GM23248 (cell line): ENCODE measurements at regions not wholly inside any gene's neighbourhood (a gene's known extent, or its start where the extent isn't known, plus 50 kb on each side); places are given as distances from the start of the nearest gene placed in this dataset.

ENCODE experiments used
- DNase-seq: peaks from one replicate; pipeline ENCODE4 v3.0.0-alpha.2; 2015
- H2AFZ ChIP-seq: fragments of 200-600 bp; sonication (generic); 2 replicates; pipeline ENCODE4 v1.6.1; 2016; ENCODE audit warnings: antibody characterized with exemption
- H3F3A ChIP-seq: fragments of 200-600 bp; sonication (generic); 2 replicates; pipeline ENCODE4 v1.6.1; 2016; ENCODE audit warnings: mild to moderate bottlenecking, antibody characterized with exemption, mixed run types; ENCODE audit not compliant: insufficient read depth
- H3K27ac ChIP-seq: fragments of 200-600 bp; sonication (generic); 2 replicates; pipeline ENCODE4 v1.5.1; 2016; ENCODE audit warnings: mild to moderate bottlenecking
- H3K27me3 ChIP-seq: fragments of 200-600 bp; sonication (generic); replicated peaks from 2 replicates; pipeline ENCODE4 v1.6.1; 2016; ENCODE audit warnings: mild to moderate bottlenecking; ENCODE audit not compliant: insufficient read depth
- H3K36me3 ChIP-seq: fragments of 200-600 bp; sonication (generic); 2 replicates; pipeline ENCODE4 v1.6.1; 2016; ENCODE audit warnings: low read depth, mild to moderate bottlenecking
- H3K4me1 ChIP-seq: fragments of 200-600 bp; sonication (generic); 2 replicates; pipeline ENCODE4 v1.6.1; 2016; ENCODE audit warnings: mild to moderate bottlenecking; ENCODE audit not compliant: insufficient read depth
- H3K4me2 ChIP-seq: fragments of 200-600 bp; sonication (generic); one replicate; pipeline ENCODE4 v1.6.1; 2016; ENCODE audit warnings: mild to moderate bottlenecking; ENCODE audit not compliant: unreplicated experiment
- H3K4me3 ChIP-seq: fragments of 200-600 bp; sonication (generic); 2 replicates; pipeline ENCODE4 v1.5.1; 2016; ENCODE audit warnings: mild to moderate bottlenecking
- H3K79me2 ChIP-seq: fragments of 200-600 bp; sonication (generic); 2 replicates; pipeline ENCODE4 v1.6.1; 2016; ENCODE audit warnings: mild to moderate bottlenecking; ENCODE audit not compliant: insufficient read depth
- H3K9ac ChIP-seq: fragments of 200-600 bp; sonication (generic); 2 replicates; pipeline ENCODE4 v1.6.1; 2016; ENCODE audit warnings: mild to moderate bottlenecking
- H3K9me2 ChIP-seq: fragments of 200-600 bp; sonication (generic); 2 replicates; pipeline ENCODE4 v1.6.1; 2016; ENCODE audit warnings: mixed run types, mild to moderate bottlenecking, moderate library complexity; ENCODE audit not compliant: insufficient read depth
- H3K9me3 ChIP-seq: fragments of 200-600 bp; sonication (generic); one replicate; pipeline ENCODE4 v1.6.1; 2017; ENCODE audit warnings: low read depth
- H4K20me1 ChIP-seq: fragments of 200-600 bp; sonication (generic); 2 replicates; pipeline ENCODE4 v1.6.0; 2016; ENCODE audit not compliant: insufficient read depth
- EZH2 ChIP-seq: fragments of 200-600 bp; sonication (generic); IDR thresholded peaks from 2 replicates; pipeline ENCODE4 v1.6.1; 2018; ENCODE audit warnings: antibody characterized with exemption, mild to moderate bottlenecking; ENCODE audit not compliant: insufficient read depth, poor library complexity, severe bottlenecking
- EZH2phosphoT487 ChIP-seq: fragments of 200-600 bp; sonication (generic); IDR thresholded peaks from 2 replicates; pipeline ENCODE4 v1.6.1; 2018; ENCODE audit warnings: antibody characterized with exemption, moderate library complexity, mild to moderate bottlenecking, low read depth; ENCODE audit not compliant: insufficient read depth
- WGBS, 2 experiments: methylation state at CpG; one replicate each; pipeline ENCODE4 v1.1.6; 2015 to 2017; ENCODE audit warnings: low lambda C conversion rate in 2 of 2, low coverage in 1 of 2; ENCODE audit errors: missing lambda C conversion rate in 2 of 2; 5-methylcytosine and 5-hydroxymethylcytosine counted together
- in situ Hi-C: fragments of 300-500 bp; cut with MboI; formaldehyde crosslinking; loops from 2 replicates; pipeline ENCODE4 v1.15.0; 2020

- Histone ChIP-seq H3K9me2 (no peaks in the 10 kb centered on the region), H3K4me3 (no peak overlapping the region), H3K4me1 (peaks cover 18% of the 10 kb centered on the region), H3K36me3 (no peaks in the 10 kb centered on the region), H3F3A (0 out of 2 replicates have a peak, but pooled peaks cover 8% of the 10 kb centered on the region), H2AFZ (no peak overlapping the region), H3K79me2 (no peaks in the 10 kb centered on the region), H3K9ac (no peak overlapping the region), H3K27ac (no peak overlapping the region), H3K27me3 (no peaks in the 10 kb centered on the region), H3K9me3 (no peaks in the 10 kb centered on the region), H3K4me2 (peak overlapping the region; percentile 62), H4K20me1 (no peaks in the 10 kb centered on the region)
- WGBS, 2 experiments, result 50 to 51% methylated on average over 2 of the region's 2 CpGs
- no peak for DNase-seq
- in situ Hi-C loops, result no loop called here
- no peak for TF ChIP-seq EZH2phosphoT487
- TF ChIP-seq EZH2, result no peak
Observed at GRCh38 chr7:113797420-113798010, 121.3 kb downstream of the PPP1R3A start.

- no peak overlapping the region for H3K9ac ChIP-seq
- H3K36me3 ChIP-seq, result no peaks in the 10 kb centered on the region
- TF ChIP-seq EZH2, result no peak
- no peak for TF ChIP-seq EZH2phosphoT487
- H3K27ac ChIP-seq, result peak overlapping the region; percentile 53
- peak; percentile 67 for DNase-seq
- H3F3A ChIP-seq, result 0 out of 2 replicates have a peak, but pooled peaks cover 8% of the 10 kb centered on the region
- H2AFZ ChIP-seq, result no peak overlapping the region
- H3K79me2 ChIP-seq, result no peaks in the 10 kb centered on the region
- in situ Hi-C loops, result no loop called here
- WGBS, 2 experiments, result 11 to 28% methylated on average over 2 of the region's 2 CpGs
- H3K4me2 ChIP-seq, result peak overlapping the region; percentile 62
- H3K27me3 ChIP-seq, result no peaks in the 10 kb centered on the region
- no peaks in the 10 kb centered on the region for H4K20me1 ChIP-seq
- no peaks in the 10 kb centered on the region for H3K9me3 ChIP-seq
- H3K4me3 ChIP-seq, result no peak overlapping the region
- H3K4me1 ChIP-seq, result peaks cover 18% of the 10 kb centered on the region
- H3K9me2 ChIP-seq, result no peaks in the 10 kb centered on the region
Observed at GRCh38 chr7:113796557-113796956, 122.3 kb downstream of the PPP1R3A start.

GRCh38 chr7:113794573-113794972 is 124.2 kb downstream of the PPP1R3A start:
- Histone ChIP-seq H3K36me3 (no peaks in the 10 kb centered on the region), H4K20me1 (no peaks in the 10 kb centered on the region), H3K4me3 (no peak overlapping the region), H3K79me2 (no peaks in the 10 kb centered on the region), H3K9me3 (no peaks in the 10 kb centered on the region), H3K27me3 (no peaks in the 10 kb centered on the region), H3F3A (0 out of 2 replicates have a peak, but pooled peaks cover 8% of the 10 kb centered on the region), H3K4me2 (no peak overlapping the region), H3K9me2 (no peaks in the 10 kb centered on the region), H3K4me1 (peaks cover 18% of the 10 kb centered on the region), H3K27ac (no peak overlapping the region), H3K9ac (no peak overlapping the region), H2AFZ (no peak overlapping the region)
- WGBS, 2 experiments, result 6% methylated on average over 1 of the region's 1 CpG
- in situ Hi-C loops, result no loop called here
- TF ChIP-seq EZH2 (no peak), EZH2phosphoT487 (no peak)
- DNase-seq, result no peak

GRCh38 chr7:113793171-113793570 is 125.6 kb downstream of the PPP1R3A start:
- Histone ChIP-seq H3K27me3 (no peaks in the 10 kb centered on the region), H2AFZ (no peak overlapping the region), H3K27ac (no peak overlapping the region), H4K20me1 (no peaks in the 10 kb centered on the region), H3K36me3 (no peaks in the 10 kb centered on the region), H3K4me3 (no peak overlapping the region), H3K4me1 (peaks cover 18% of the 10 kb centered on the region), H3K79me2 (no peaks in the 10 kb centered on the region), H3K4me2 (no peak overlapping the region), H3K9me2 (no peaks in the 10 kb centered on the region), H3F3A (0 out of 2 replicates have a peak, but pooled peaks cover 8% of the 10 kb centered on the region), H3K9ac (no peak overlapping the region), H3K9me3 (no peaks in the 10 kb centered on the region)
- DNase-seq, result no peak
- 21 to 23% methylated on average over 3 of the region's 3 CpGs for WGBS, 2 experiments
- TF ChIP-seq EZH2, result no peak
- no peak for TF ChIP-seq EZH2phosphoT487
- in situ Hi-C loops, result no loop called here
